ENCODE measurements at regions not wholly inside any gene's neighbourhood (a gene's known extent, or its start where the extent isn't known, plus 50 kb on each side); places are given as distances from the start of the nearest gene placed in this dataset.

DNA sequence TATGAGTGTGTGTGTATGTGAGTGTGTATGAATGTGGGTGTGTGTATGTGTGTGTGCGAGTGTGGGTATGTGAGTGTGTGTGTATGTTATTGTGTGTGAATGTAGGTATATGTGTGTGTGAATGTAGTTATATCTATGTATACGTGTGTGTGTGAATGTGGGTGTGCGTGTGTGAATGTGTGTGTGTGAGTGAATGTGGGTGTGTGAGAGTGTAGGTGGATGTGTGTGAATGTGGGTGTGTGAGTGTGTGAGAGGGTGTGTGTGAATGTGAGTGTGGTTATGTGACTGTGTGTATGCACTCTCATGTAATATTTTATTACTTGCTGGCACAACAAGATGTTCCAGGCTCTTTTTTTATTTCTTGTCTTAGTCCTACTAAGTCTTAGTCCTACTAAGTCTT, 513.4 kb upstream of the B3GAT1 start:
- no peak overlapping the region for H3K27ac ChIP-seq (ENCODE audit: low read depth in 1 of 2, low read length in 2 of 2)
- ATAC-seq (ENCODE audit: low FRiP score): no peak
- intact Hi-C loops (cut with DNase I): no loop called here
- H3K36me3 ChIP-seq (ENCODE audit: control insufficient read depth in 1 of 2, insufficient read depth in 2 of 2, low read length in 1 of 2): no peaks in the 10 kb centered on the region
- H3K9me3 ChIP-seq (ENCODE audit: control insufficient read depth, low read length): no peaks in the 10 kb centered on the region
- no peaks in the 10 kb centered on the region for H3K4me1 ChIP-seq (ENCODE audit: control insufficient read depth in 1 of 2, insufficient read depth in 2 of 2, low read length in 2 of 2)
- DNase-seq: no peak
- H3K27me3 ChIP-seq (ENCODE audit: control insufficient read depth in 1 of 2, insufficient read depth in 2 of 2, low read length in 1 of 2): no peaks in the 10 kb centered on the region
- 93 to 97% methylated on average over 3 of the region's 3 CpGs for WGBS, 2 donors
- no peak overlapping the region for H3K4me3 ChIP-seq (ENCODE audit: low read length in 2 of 2)

DNA sequence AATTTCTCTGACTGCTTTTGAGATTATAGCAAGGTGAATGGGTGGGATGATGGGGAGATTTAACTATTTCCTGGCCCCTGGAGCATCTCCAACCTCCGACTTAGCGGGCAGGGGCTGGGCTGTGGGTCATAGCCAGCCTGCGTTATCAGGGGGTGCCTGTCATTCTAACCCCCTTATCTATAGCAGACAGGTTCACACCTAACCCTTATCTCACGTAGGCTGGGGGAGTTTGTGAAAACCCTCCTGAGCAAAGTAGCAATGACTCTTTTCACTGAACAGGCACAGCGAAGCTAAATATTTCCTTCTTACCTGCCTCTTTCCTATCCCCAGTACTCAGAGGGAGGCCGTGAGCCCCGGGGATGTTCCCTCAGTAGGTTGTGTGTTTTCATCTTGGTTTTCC, 511.4 kb upstream of the B3GAT1 start:
- Histone ChIP-seq H3K36me3 (ENCODE audit: control insufficient read depth in 1 of 2, insufficient read depth in 2 of 2, low read length in 1 of 2) (no peaks in the 10 kb centered on the region), H3K27me3 (ENCODE audit: control insufficient read depth in 1 of 2, insufficient read depth in 2 of 2, low read length in 1 of 2) (no peaks in the 10 kb centered on the region), H3K27ac (ENCODE audit: low read depth in 1 of 2, low read length in 2 of 2) (no peak overlapping the region), H3K4me1 (ENCODE audit: control insufficient read depth in 1 of 2, insufficient read depth in 2 of 2, low read length in 2 of 2) (no peaks in the 10 kb centered on the region), H3K4me3 (ENCODE audit: low read length in 2 of 2) (no peak overlapping the region), H3K9me3 (ENCODE audit: control insufficient read depth, low read length) (no peaks in the 10 kb centered on the region)
- no peak for ATAC-seq (ENCODE audit: low FRiP score)
- 96 to 97% methylated on average over 7 of the region's 7 CpGs for whole genome bisulfite sequencing, 2 donors
- intact Hi-C loops (cut with DNase I): no loop called here
- no peak for DNase-seq

DNA sequence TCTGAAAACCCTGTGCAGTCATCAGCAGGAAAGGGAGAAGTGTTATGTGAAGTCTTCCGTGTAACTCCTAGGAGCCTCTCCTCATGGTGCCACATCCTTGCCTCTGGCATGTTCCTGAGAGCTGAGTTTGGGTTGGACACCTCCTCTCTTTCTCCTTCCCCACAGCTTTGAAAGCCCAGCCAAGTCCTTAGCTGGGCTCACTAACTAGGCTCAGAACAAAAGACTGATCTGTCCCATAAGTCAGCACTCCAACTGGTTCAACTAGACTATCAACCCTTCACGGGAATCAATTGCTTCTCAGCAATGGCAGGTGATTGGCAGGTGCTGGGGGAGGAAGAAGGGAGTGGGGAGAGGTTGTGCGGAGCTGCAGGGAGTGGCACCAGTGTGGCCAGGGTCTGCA, 509.9 kb upstream of the B3GAT1 start:
- DNase-seq (no peak), ATAC-seq (ENCODE audit: low FRiP score) (no peak)
- 29 to 34% methylated on average over 3 of the region's 3 CpGs for WGBS, 2 donors
- H3K9me3 ChIP-seq (ENCODE audit: control insufficient read depth, low read length): no peaks in the 10 kb centered on the region
- no peak overlapping the region for H3K27ac ChIP-seq (ENCODE audit: low read depth in 1 of 2, low read length in 2 of 2)
- no peaks in the 10 kb centered on the region for H3K27me3 ChIP-seq (ENCODE audit: control insufficient read depth in 1 of 2, insufficient read depth in 2 of 2, low read length in 1 of 2)
- no peaks in the 10 kb centered on the region for H3K4me1 ChIP-seq (ENCODE audit: control insufficient read depth in 1 of 2, insufficient read depth in 2 of 2, low read length in 2 of 2)
- H3K36me3 ChIP-seq (ENCODE audit: control insufficient read depth in 1 of 2, insufficient read depth in 2 of 2, low read length in 1 of 2): no peaks in the 10 kb centered on the region
- intact Hi-C loops (cut with DNase I): no loop called here
- H3K4me3 ChIP-seq (ENCODE audit: low read length in 2 of 2): no peak overlapping the region

DNA sequence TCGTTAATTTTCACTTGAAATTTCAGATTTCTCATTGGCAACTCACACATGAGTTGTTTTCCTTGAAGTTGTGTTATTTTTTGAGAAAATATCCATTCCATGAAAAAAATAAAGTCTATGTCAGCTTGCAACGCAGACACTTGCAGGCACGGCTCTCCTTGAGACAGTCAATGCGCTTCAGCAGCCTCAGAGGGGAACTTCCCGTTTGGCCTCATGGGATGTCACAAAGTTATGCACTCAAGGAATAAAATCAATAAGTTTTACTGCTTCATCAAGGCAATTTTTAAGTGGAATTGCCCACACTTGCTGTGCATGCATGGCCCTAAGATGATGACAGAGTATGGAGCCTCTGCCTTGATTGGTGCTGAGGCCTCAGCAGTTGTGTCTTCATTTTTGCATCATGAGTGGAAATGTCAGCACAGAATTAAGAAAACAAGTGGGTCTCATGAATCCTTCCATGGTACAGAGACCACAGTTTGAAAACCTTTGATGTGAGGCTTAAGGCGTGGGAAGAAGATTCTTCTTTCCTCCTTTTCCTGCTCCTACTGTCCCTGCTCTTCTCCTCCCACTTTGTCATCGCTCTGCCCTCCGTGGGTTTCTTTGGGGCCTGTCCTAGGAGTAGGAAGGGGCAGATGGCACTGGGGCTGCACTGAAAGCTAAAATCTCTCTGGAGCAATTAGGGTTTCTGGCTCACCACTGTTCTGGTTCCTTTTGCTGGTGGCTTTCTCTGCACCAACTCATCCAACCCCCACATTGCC, 509.0 kb upstream of the B3GAT1 start:
- WGBS, 2 donors: 91 to 93% methylated on average over 8 of the region's 8 CpGs
- Histone ChIP-seq H3K27ac (ENCODE audit: low read depth in 1 of 2, low read length in 2 of 2) (no peak overlapping the region), H3K4me1 (ENCODE audit: control insufficient read depth in 1 of 2, insufficient read depth in 2 of 2, low read length in 2 of 2) (no peaks in the 10 kb centered on the region), H3K27me3 (ENCODE audit: control insufficient read depth in 1 of 2, insufficient read depth in 2 of 2, low read length in 1 of 2) (no peaks in the 10 kb centered on the region), H3K36me3 (ENCODE audit: control insufficient read depth in 1 of 2, insufficient read depth in 2 of 2, low read length in 1 of 2) (no peaks in the 10 kb centered on the region), H3K4me3 (ENCODE audit: low read length in 2 of 2) (no peak overlapping the region), H3K9me3 (ENCODE audit: control insufficient read depth, low read length) (no peaks in the 10 kb centered on the region)
- DNase-seq: no peak
- intact Hi-C loops (cut with DNase I): no loop called here
- ATAC-seq (ENCODE audit: low FRiP score): no peak

DNA sequence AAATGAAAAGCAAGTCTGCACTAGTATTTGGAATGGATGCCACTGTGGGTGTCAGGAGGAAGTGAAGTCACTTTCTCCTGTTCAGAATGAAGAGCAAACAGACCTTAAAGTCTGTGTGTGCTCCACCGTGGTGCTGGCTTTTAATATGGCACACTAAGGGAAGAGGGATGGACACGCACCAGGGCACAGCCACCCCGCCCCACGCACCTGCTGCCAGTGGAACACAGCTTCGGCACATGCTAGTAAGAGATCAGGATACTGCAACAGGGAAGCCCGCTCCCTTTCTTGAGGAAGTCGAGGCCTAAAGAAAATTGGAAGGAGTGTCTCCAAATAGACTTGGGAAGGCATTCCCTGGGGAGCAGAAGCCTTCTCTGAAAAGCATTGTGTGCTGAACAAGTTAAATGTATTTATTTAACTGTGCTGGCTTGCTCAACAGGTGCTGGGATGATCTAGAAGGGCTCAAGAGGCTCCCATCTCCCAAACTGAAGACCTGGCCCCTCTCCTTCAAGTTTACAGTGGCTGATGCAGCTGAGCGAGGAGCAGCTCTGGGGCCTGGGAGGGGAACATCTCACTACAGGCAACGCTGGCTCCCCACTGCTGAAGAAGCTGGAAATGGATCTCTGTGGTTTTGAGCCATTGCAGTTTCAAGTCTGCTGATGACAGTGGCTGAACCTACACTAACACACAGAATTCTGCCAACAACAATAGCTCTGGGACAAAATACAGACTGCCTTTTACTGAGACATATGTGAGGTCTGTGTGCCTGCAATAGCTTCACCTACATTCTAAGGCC, 504.6 kb upstream of the B3GAT1 start:
- intact Hi-C loops (cut with DNase I): loop anchor here in 1 of 2 donors (5.0 kb wide), 1 partner anchor 36 kb away; no protein-coding TSS in a partner anchor
- H3K4me3 ChIP-seq (ENCODE audit: low read length in 2 of 2): no peak overlapping the region
- DNase-seq: no peak
- WGBS, 2 donors: 76 to 77% methylated on average over 9 of the region's 9 CpGs
- H3K27ac ChIP-seq (ENCODE audit: low read depth in 1 of 2, low read length in 2 of 2): no peak overlapping the region
- no peak for ATAC-seq (ENCODE audit: low FRiP score)
- H3K27me3 ChIP-seq (ENCODE audit: control insufficient read depth in 1 of 2, insufficient read depth in 2 of 2, low read length in 1 of 2): no peaks in the 10 kb centered on the region
- H3K4me1 ChIP-seq (ENCODE audit: control insufficient read depth in 1 of 2, insufficient read depth in 2 of 2, low read length in 2 of 2): no peaks in the 10 kb centered on the region
- H3K36me3 ChIP-seq (ENCODE audit: control insufficient read depth in 1 of 2, insufficient read depth in 2 of 2, low read length in 1 of 2): no peaks in the 10 kb centered on the region
- no peaks in the 10 kb centered on the region for H3K9me3 ChIP-seq (ENCODE audit: control insufficient read depth, low read length)

DNA sequence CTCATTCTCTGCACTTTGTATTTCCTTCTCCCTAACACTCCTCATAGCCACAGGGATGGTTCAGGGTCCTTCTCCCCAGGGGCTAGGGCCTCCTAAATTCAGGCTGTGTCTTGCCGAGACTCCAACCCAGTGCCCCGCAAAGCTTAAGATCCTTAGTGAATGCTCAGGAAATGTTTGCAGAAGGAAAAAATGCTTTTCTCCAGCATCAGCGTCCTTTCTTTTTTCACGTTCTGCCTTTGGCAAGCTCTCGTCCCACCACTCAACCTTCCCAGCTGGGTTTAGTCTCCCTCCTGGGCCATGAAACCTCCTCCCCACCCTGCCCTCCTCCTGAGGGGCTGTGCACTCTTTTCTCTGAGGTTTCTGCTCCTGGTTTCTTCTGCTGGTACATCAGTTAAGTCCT, 503.8 kb upstream of the B3GAT1 start:
- H3K9me3 ChIP-seq (ENCODE audit: control insufficient read depth, low read length): no peaks in the 10 kb centered on the region
- no peaks in the 10 kb centered on the region for H3K36me3 ChIP-seq (ENCODE audit: control insufficient read depth in 1 of 2, insufficient read depth in 2 of 2, low read length in 1 of 2)
- H3K4me1 ChIP-seq (ENCODE audit: control insufficient read depth in 1 of 2, insufficient read depth in 2 of 2, low read length in 2 of 2): no peaks in the 10 kb centered on the region
- no peak overlapping the region for H3K27ac ChIP-seq (ENCODE audit: low read depth in 1 of 2, low read length in 2 of 2)
- 22 to 29% methylated on average over 5 of the region's 5 CpGs for WGBS, 2 donors
- no peak for DNase-seq
- ATAC-seq (ENCODE audit: low FRiP score): peak; percentile 15
- H3K4me3 ChIP-seq (ENCODE audit: low read length in 2 of 2): no peak overlapping the region
- intact Hi-C loops (cut with DNase I): loop anchor here in 1 of 2 donors (5.0 kb wide), 1 partner anchor 36 kb away; no protein-coding TSS in a partner anchor
- H3K27me3 ChIP-seq (ENCODE audit: control insufficient read depth in 1 of 2, insufficient read depth in 2 of 2, low read length in 1 of 2): no peaks in the 10 kb centered on the region

DNA sequence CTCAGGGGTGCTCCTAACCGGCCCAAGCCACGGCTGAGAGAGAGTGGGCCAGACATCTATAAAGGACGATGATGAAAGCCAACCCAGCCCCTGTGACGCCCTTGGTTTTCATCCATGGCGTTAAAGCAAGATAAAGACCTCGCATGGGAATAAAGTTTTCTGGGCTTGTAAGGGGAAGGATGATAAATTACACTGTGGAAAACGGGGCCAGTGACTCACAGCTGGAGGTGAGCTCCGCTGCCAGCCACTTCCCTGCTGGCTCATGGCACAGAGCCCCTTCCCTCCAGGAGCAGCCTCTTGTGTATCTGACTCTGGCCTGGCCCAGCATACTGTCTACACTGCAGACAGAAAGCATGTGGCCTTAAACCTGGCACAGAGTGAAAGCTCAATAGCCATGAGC, 503.2 kb upstream of the B3GAT1 start:
- Histone ChIP-seq H3K27ac (ENCODE audit: low read depth in 1 of 2, low read length in 2 of 2) (peak overlapping the region in 1 of 2 donors; percentile 33), H3K4me1 (ENCODE audit: control insufficient read depth in 1 of 2, insufficient read depth in 2 of 2, low read length in 2 of 2) (no peaks in the 10 kb centered on the region), H3K27me3 (ENCODE audit: control insufficient read depth in 1 of 2, insufficient read depth in 2 of 2, low read length in 1 of 2) (no peaks in the 10 kb centered on the region), H3K9me3 (ENCODE audit: control insufficient read depth, low read length) (no peaks in the 10 kb centered on the region), H3K36me3 (ENCODE audit: control insufficient read depth in 1 of 2, insufficient read depth in 2 of 2, low read length in 1 of 2) (no peaks in the 10 kb centered on the region), H3K4me3 (ENCODE audit: low read length in 2 of 2) (no peak overlapping the region)
- intact Hi-C loops (cut with DNase I): loop anchor here in 1 of 2 donors (5.0 kb wide), 1 partner anchor 37 kb away; no protein-coding TSS in a partner anchor
- 5 to 7% methylated on average over 8 of the region's 8 CpGs for WGBS, 2 donors
- ATAC-seq (ENCODE audit: low FRiP score): peak; percentile 84
- peak in 1 of 2 donors; percentile 83 for DNase-seq

DNA sequence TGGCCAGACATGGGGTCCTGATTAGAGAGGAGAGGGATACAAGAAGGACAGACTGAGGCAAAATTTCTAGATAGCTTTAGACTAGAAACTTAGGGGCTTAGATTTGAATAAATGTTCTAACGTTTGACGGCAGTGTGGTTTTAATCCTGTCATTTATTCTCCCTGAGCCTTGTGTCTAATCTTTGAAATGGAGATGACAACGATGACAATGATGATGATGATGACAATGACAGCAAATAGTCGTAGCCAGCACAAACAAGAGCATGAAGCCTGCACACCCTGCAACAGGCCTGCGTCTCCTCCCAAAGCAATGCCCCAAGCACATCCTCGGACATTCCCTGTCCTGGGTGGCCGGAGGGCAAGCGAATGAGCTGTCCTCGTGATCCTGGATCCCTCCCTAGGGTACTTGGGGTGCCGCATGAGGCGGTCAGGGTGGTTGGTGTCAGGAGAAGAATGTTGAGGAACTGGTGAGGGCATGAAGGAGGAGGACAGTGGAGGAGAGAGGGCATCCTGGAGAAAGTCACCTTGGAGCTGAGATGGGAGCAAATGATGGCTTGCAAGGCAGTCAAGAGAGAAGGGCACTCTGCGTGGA, 502.1 kb upstream of the B3GAT1 start:
- H3K9me3 ChIP-seq (ENCODE audit: control insufficient read depth, low read length): no peaks in the 10 kb centered on the region
- WGBS, 2 donors: 97 to 98% methylated on average over 12 of the region's 12 CpGs
- H3K4me1 ChIP-seq (ENCODE audit: control insufficient read depth in 1 of 2, insufficient read depth in 2 of 2, low read length in 2 of 2): no peaks in the 10 kb centered on the region
- intact Hi-C loops (cut with DNase I): no loop called here
- no peak overlapping the region for H3K4me3 ChIP-seq (ENCODE audit: low read length in 2 of 2)
- DNase-seq: no peak
- H3K27ac ChIP-seq (ENCODE audit: low read depth in 1 of 2, low read length in 2 of 2): no peak overlapping the region
- H3K27me3 ChIP-seq (ENCODE audit: control insufficient read depth in 1 of 2, insufficient read depth in 2 of 2, low read length in 1 of 2): no peaks in the 10 kb centered on the region
- ATAC-seq (ENCODE audit: low FRiP score): no peak
- H3K36me3 ChIP-seq (ENCODE audit: control insufficient read depth in 1 of 2, insufficient read depth in 2 of 2, low read length in 1 of 2): no peaks in the 10 kb centered on the region

Measured in aorta (tissue), 5 donors.